Stimulated activated CD8-positive, alpha-beta memory T cell treated with anti-CD3 and anti-CD28 coated beads, Interleukin-12 subunit alpha, Interleukin-12 subunit beta, amount 100 ng/mL, for 24 hours (primary cell): ENCODE measurements at regions not wholly inside any gene's neighbourhood (a gene's known extent, or its start where the extent isn't known, plus 50 kb on each side); places are given as distances from the start of the nearest gene placed in this dataset.
"Not testable (repeated sequence)": the region's sequence is repeated elsewhere in the genome, so short reads cannot be mapped to it uniquely, and the experiment has no call there.

Experiments
- DNase-seq: peaks from one replicate; pipeline ENCODE4 v3.0.0-alpha.2; 2020; ENCODE audit errors: extremely low read depth

DNA sequence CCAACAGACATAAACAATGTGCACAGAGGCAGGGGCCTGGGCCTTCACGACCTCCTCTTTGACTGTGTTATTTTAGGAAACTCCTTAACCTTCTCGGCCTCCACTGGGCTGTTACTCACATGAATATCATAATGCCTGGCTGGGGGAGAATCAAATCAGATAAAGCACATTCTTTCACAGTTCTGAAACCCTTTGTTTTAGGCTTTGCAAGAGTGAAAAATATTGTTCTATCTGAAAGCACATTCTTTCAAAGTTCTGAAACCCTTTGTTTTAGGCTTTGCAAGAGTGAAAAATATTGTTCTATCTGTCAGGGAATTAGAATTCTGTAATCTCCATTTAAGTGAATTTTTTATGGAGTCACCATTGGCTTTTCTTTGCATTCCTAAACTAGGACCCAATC is 50.7 kb upstream of the SYNDIG1 start:
- DNase-seq, result no peak

GRCh38 chr20:24417485-24417884 is 51.9 kb upstream of the SYNDIG1 start:
- no peak for DNase-seq

- not testable (repeated sequence) for DNase-seq
Observed at GRCh38 chr20:24415444-24415843, 54.0 kb upstream of the SYNDIG1 start.

DNA sequence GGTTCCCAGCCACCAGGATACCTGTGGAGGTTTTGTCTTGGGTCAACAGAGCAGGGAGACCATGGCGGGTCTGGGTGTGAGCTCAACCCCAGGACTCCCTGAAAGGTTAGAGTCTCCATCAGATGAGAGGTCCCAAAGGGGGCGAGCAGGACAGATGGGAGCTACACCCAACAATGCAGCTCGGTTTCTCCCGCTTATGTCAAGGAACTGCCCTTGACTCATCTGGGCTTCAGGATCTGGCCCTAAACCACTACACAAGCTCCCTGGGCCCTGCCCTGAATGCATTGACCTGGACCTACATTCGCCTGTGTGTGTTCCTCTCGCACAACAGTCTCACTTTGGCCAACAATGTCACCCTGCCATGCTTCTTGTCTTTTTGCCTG is 57.6 kb upstream of the SYNDIG1 start:
- DNase-seq, result no peak

DNA sequence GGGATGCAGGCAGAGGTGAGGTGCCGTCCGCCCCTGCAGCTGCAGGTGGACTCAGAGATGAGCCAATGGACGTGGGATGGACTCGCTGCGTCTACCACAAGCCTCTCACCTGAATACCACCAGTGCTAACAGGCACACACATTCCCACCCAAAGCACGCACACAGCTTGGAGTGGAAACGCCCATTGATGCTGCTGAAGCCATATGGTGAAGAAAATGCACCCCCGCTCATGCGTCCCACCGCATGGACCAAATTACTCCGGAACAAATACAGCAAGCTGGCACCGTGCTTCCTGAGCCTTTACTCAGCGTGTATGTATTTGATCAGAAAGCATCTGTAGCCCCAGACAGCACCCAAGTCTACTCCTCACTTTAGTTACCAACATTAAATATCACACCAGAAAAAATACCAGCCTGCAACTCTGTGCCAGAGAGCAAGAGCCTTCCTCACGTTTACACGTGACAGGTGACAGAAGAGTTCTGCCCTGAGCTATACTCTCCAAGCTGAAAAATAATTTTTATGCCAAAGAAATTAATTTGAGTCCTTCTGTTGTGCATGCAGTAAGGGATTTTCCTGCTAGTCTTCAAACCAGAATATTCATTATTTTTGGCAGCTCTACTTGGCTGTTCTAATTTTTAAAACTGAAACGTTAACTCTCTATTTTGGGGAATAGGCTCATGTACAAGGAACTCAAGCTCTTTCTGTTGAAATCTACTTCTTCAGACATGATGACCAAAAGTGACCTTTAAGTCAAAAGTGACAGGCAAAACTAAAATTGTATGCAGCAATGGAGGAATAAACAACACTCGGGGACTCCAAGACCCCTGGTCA is 58.2 kb upstream of the SYNDIG1 start:
- DNase-seq, result no peak

DNA sequence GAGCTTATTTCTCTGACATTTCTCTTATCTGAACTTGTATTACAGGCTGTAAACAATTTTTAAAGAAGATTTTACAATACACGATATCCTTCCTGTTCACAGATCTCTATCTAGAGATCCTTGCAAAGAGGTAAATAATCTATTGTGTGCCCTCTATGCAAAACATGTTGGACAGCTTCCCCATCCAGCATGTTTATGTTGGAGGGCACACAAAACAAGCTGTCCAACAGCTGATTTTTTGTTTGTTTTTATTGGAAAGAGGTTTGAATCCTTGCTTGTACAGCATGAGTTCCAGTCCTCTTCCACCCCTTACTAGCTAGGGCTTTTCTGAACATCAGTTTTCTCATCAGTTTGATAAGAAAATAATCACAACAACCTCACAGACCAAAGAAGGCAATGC is 62.3 kb upstream of the SYNDIG1 start:
- DNase-seq, result no peak

- DNase-seq, result no peak
Observed at GRCh38 chr20:24406750-24407149, 62.7 kb upstream of the SYNDIG1 start.

DNA sequence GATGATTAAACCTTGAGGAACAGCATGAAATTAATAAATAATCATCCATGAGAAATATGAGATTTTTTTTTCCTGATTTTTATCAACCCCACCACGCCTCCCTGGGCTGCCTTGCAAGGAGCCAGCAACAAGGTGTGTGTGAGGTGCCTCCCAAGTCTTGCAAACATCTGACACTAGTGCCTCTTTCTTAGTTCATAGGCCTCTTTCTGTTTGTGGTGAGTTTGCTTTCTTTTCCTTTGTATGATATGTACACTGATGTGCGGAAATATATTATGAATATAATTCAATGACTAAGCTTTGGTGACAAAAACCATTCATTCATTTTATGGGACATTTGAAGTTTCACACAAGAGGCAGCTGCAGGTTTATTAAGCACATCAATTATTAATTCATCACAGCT is 63.2 kb upstream of the SYNDIG1 start:
- no peak for DNase-seq

GRCh38 chr20:24405810-24406209 is 63.6 kb upstream of the SYNDIG1 start:
- DNase-seq, result no peak

GRCh38 chr20:24403406-24403805 is 66.0 kb upstream of the SYNDIG1 start:
- DNase-seq, result no peak

DNA sequence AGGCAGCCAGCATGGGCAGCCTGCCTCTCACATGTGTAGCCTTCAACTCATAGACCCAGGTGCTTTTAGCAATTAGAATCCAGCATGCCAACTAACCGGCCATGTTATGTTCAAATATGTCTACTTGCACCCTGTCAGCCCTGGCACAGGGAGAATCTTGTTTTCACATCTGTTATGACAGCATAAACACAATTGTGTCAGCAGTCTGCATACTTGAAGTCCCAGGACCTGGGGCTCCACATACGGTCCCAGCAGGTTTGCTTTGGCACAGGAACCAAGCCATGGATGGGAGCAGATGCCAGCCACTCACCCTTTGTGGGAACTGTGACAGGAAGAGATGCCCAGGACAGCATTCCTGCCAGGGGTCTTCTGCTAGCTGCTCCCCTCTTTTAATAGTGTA is 67.2 kb upstream of the SYNDIG1 start:
- no peak for DNase-seq

DNA sequence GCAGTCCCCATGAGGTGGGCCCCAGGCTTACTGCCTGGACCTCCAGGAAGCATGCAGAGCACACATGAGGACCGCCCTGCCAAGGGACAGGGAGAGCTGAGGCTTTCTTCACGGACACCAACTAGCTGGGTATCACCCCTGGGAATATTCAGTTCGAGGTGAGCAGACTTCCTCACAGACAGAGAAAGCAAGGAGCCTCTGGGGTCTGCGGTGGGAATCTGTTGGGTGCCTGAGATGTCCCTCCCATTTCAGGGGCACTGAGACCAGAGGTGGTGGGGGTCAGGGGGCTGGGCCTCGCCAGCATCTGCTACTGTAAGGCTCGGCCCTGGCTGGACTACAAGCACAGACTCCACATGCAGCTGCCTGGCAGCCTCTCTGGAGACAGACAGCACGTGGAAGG is 74.3 kb upstream of the SYNDIG1 start:
- DNase-seq, result no peak

DNA sequence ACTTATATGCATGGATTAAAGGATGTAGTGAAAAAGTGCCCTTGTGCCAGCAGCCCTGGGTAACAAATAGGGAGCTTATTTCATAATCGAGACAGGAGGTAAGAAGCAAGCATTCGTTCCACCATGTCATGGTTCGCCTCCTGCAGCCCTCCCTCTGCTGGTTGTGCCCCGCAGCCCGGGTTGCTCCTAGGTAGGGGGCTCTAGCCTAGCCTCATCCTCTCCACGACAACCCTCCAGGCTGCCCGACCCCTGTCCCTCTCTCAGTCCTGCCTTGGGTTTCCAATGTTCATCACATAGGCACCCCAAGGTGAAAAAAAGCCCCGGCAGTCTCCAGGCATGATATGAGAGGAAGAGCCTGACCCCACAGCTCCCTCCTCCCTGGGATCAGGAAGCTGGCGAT is 75.5 kb upstream of the SYNDIG1 start:
- no peak for DNase-seq

GRCh38 chr20:24392612-24393011 is 76.8 kb upstream of the SYNDIG1 start:
- no peak for DNase-seq

DNA sequence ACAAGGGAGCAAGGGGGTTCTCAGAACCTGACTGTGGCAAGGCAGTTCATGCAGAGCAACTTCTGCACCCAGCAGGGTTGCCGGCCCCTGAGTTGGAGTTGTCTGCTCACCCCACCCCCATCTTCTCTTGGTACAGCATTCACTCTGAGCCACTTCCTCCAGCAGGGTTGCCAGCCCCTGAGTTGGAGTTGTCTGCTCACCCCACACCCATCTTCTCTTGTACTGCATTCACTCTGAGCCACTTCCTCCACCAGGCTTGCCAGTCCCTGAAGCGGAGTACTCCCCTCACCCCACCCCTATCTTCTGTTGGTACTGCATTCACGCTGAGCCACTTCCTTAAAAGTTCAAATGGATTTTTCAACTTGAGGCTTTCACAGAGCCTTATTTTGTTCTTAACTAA is 79.7 kb upstream of the SYNDIG1 start:
- no peak for DNase-seq

- no peak for DNase-seq
Observed at GRCh38 chr20:24388828-24389380, 80.5 kb upstream of the SYNDIG1 start.

DNA sequence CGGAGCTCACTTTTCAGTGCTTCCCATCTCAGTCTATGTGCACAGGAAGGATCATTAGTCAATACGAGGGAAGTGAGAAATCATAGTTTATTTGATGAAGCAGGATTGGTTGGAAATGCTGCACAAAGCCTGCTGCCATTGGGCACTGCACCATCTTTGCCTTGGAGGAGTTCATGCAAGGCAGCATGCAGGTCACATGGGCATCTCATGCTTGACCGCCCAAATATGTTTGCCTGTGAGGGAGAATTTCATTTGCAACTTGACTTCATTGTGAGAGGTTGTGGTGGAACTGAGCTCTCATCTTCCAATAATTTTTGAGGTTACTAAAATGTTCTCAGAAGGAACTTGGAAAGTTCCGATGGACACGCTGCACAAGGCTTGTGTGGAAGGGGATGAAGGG is 83.9 kb upstream of the SYNDIG1 start:
- DNase-seq, result no peak

DNA sequence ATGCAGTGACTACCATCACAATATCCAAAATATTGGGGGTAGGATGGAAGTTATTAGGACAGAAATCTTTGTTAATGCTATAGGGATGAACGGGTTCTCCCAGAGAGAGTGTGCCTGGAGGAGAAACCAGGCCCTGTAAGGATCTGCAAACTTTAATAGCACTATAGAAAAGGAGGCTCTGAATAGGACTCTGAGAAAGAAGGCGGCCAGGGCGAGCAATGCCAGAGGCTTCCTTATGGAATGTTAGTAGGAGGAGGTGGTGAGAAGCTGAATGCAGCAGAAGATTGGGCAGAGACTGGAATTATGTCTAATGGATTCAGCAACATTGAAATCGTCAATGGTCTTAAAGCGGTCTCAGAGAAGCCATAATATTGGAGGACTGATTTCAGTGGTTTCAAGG is 84.6 kb upstream of the SYNDIG1 start:
- DNase-seq, result no peak

DNA sequence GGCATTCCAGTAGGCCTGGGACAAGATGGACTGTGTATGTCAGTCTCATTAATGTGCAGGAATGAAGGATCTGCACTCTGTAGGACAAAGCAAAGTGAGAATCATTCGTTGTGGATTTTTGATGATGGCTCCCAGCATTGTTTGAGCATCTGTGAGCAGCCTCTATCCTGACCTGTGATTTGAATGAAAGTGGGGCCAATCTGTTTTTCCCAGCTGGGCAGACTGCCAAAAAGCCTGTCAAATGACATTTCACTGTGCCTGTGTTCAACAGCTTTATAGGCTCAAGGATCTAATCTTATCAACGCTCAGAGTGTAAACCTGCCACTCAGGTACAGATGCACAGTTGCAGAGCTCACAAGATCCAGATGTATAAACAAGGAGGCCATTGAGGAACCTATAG is 86.7 kb upstream of the SYNDIG1 start:
- DNase-seq, result no peak

DNA sequence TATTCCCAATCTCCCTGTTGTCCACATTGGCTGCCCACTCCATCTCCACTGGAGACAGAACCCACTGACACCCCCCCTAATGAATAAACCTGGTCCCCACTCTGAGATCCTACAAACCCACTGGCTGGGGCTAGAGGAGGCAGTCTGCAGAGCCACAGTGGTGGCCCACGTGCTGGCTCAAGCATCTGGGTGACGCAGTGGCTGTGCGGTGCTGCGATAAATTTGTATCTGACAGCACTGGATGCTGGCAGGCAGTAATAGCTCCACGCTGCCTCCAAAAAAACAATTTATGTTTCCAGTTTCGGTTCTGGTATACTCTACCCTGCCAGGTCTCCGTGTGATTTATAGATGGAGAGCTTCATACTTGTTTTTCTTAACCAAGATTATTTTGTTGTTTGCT is 87.1 kb upstream of the SYNDIG1 start:
- no peak for DNase-seq

- no peak for DNase-seq
Observed at GRCh38 chr20:24381886-24382285, 87.5 kb upstream of the SYNDIG1 start.

DNA sequence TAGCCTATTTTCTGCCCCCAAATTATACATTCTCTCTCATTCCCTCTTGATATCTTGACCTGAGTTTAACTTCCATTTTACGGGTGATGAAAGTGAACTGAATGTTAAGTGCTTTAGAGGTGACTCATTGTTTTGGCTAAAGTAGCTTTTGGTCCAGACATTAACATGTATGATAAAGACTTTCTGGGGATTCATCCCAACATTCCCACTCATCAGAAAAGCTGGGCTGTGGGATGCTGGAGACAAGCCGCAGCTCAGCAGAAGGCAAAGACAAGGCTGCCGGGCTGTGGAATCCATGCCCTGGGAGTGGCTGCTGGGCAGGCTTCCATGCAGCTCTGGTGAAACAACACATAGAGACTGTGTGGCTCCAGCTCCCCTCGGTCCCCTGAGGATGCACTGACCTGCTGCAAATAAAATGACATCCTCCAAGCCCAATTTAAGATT is 89.9 kb upstream of the SYNDIG1 start:
- DNase-seq, result no peak

GRCh38 chr20:24378661-24379483 is 90.6 kb upstream of the SYNDIG1 start:
- no peak for DNase-seq
